NCI-H226 (cell line): ENCODE measurements at regions not wholly inside any gene's neighbourhood (a gene's known extent, or its start where the extent isn't known, plus 50 kb on each side); places are given as distances from the start of the nearest gene placed in this dataset.

Experiments
- DNase-seq: peaks from one replicate; pipeline ENCODE4 v3.0.0-alpha.2; 2015

- no peak for DNase-seq
Measured at GRCh38 chr18:54100920-54101470, 123.5 kb downstream of the MBD2 start.

DNA sequence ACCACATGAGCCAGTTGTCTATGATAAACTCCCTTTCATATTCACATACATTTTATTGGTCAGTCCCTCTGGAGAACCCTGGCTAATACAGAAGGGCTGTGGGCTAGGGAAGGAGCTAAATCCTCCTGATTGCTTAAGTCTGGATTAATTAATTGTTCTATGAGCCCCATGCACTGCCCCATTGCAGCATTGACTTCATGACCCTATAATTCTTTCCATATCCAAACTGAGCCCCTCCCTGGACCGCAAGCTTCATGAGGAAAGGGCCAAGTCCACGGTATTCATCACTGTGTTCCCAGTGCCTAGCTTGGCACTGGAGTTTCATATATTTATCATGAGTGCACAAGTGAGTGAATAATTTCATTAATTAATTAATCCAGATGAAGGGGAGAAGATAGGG, 124.0 kb downstream of the MBD2 start:
- no peak for DNase-seq

DNA sequence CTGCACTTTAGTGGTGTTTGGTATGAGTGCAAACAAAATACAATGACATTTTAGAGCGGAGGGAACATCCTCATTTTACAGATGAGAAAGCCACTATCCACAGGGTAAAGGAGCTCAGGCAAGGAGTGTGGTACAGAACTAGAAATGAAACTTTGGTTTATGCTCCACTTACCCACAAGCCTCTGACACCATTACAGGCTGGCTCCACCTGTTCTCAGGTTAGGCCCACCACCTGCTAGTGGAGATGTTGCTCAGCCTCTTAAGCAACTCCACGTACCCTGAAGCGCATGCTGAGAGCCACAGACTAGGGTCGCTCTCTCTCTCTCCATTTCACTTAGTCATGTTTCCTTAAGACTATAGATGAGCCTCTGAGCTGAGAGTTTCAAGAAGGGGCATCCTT, 130.0 kb downstream of the MBD2 start:
- DNase-seq: no peak

GRCh38 chr18:54090856-54091255, 133.6 kb downstream of the MBD2 start:
- DNase-seq: no peak

GRCh38 chr18:54089749-54090459, 134.6 kb downstream of the MBD2 start:
- peak; percentile 44 for DNase-seq

- DNase-seq: no peak
Measured at GRCh38 chr18:54086863-54087262, 137.6 kb downstream of the MBD2 start.

- DNase-seq: no peak
Measured at GRCh38 chr18:54086046-54086802, 138.2 kb downstream of the MBD2 start.

DNA sequence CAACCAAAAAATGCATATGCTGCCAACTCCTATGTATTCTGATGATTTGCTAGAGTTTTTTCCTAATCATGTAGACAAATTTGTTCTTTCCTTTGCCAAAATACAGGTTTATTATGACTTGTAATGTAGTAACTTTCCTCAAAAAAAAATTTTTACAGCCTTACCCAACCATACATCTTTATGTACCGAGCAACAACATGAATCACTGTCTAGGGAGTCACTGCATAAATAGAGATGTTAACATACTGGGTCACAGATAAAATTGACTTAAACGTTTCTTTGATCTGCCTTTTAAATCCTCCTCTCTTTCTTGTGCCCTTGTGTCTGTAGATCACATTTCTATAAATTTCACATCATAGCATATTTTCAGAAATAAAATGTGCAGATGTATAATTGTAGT, 143.6 kb downstream of the MBD2 start:
- no peak for DNase-seq

DNA sequence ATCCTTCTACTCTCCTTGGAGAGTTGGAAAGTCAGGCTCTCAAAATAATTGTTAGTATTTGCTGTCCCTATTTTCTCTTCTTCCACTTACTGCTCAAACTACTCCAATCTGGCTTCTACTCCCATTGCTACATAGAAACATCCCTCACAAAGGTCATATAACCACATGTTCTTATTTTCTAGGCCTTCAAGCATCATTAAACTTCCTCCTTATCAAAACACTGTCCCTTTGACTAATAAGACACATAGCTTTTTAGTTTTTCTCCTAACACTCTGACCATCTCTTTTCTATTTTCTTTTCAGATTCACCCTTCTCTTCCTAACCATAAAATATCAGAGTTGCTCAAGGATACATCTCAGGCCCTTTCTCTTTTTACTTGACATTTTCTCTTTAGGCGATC, 148.3 kb downstream of the MBD2 start:
- no peak for DNase-seq

DNA sequence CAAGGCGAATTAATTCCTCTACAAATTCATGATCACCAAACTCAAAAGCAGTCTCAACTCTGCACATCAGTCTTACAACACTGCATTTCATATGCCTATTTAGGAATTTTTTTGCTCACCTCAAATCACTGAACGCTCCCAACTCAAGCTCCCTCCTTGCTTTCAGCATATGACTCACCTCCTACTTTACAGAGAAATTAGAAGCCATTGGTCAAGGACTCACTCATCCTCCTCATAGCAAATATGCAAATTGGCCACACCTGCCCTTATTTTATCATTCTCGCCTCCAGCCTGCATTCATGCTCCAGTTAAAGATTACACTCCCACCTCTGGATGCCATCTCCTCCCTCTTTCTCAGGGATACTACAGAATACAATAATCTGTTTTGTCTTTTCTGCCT, 148.8 kb downstream of the MBD2 start:
- DNase-seq: peak; percentile 53

- DNase-seq: no peak
Measured at GRCh38 chr18:54069729-54070128, 154.7 kb downstream of the MBD2 start.

DNA sequence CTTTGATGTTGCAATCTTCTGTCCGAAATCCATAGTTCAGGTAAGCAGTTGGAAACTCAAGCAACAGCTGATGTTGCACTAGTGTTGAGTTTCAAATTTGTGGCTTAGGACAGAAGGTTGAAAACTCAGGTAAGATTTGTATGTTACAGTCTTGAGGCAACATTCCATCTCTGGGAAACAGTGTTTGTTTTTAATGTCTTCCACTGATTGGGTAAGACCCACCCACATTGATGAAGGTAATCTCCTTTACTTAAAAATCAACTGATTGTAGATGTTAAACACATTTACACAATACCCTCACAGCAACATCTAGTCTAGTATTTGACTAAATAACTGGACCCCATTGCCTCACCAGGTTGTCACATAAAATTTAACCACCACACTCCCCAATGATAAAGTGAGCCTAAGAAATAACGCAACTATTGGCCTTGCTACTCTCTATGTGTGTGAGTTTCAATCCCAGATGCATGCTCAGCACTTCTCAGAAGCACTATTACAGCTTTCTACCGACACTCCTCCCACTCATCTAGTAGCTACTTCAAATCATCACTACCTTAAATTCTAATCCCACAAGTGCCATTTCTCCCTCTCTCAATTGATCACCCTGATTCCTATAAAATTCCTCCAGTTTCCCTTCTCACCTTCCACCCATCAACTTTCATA, 164.0 kb downstream of the MBD2 start:
- DNase-seq: no peak

GRCh38 chr18:54052732-54053429, 171.6 kb downstream of the MBD2 start:
- DNase-seq: no peak

DNA sequence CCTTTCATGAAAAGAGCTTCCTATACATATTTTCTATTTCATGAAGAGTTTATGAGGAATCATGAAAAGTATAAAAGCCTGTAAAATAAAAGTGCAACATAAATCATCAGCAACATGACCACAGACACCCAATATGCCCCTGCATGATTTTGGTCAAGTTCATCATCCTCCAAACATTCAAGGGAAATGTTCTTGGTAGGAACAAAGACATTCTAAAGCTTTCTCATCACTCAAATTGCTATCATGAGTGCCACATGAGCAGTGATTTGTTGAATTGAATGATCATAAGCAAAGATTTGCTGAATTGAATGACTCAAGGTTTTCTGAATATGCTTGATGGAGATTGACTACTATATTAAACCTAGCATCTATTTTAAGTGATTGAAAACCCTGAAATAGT, 172.2 kb downstream of the MBD2 start:
- no peak for DNase-seq

- DNase-seq: peak; percentile 2
Measured at GRCh38 chr18:54043484-54044251, 180.8 kb downstream of the MBD2 start.

GRCh38 chr18:54035927-54036326, 188.5 kb downstream of the MBD2 start:
- no peak for DNase-seq

GRCh38 chr18:54033052-54033451, 191.4 kb downstream of the MBD2 start:
- peak; percentile 8 for DNase-seq

GRCh38 chr18:54032412-54032811, 192.1 kb downstream of the MBD2 start:
- DNase-seq: no peak

GRCh38 chr18:54031243-54031642, 193.2 kb downstream of the MBD2 start:
- no peak for DNase-seq

GRCh38 chr18:54030434-54030833, 194.0 kb downstream of the MBD2 start:
- no peak for DNase-seq

DNA sequence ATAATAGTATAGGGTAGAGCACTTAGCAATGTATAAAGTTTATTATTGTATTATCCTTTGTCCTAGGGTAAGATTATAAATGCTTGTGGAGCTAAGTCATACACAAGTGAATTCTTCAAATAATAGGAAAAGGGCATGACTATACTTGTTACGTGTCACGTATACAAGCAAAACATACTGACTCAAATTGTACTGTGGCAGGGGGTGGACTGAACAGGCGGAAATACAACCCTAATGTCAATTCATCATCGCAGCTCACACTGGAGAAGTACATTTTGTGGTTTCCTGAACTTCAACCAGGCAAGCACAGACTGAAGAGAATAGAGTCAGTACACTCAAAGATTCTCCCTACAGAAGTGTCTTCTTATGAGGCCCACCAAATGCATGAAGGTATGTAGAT, 201.0 kb downstream of the MBD2 start:
- DNase-seq: no peak

DNA sequence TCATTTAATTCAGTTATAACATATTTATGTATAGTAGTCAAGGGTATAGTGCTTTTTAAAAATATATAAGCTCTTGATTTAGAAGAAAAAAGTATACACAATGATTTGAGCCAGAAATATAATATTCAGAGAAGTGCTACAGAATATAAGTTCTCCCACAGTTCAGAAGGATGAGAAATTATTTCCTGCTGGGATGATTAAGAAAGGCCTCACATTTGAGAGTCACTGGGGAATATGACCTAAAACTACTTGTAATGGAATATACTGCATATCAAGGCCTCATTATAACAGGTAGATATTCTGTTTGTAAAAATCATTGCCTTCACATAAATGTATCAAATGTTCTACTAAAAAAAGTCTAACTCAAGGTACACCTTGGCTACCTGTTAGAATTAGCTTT, 203.5 kb downstream of the MBD2 start:
- no peak for DNase-seq
